ENCODE measurements at regions not wholly inside any gene's neighbourhood (a gene's known extent, or its start where the extent isn't known, plus 50 kb on each side); places are given as distances from the start of the nearest gene placed in this dataset.

DNA sequence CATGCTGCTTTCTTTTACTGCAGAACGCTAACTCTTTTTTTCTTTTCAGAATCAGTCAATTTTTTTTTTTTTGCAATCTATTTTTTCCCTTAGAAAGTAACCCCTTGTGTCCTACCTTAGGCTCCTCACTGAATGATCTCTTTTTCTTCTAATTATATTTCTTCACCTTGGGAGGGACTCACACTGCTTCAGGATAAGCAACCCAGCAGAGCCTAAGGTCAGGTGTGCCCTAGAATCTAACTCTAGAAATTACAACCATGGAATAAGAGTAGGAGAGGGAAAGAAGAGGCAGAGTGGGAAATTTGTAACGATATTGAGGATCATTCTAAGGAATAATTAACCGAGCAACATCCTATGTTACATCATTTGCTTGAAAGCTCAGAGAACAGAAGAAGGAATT lies 564.0 kb upstream of the MEF2C start:
- H3K4me3 ChIP-seq (ENCODE audit: insufficient read depth, low read depth, low read length) = no peak overlapping the region
- no peaks in the 10 kb centered on the region for H3K27me3 ChIP-seq (ENCODE audit: control insufficient read depth, insufficient read depth, low read length)
- DNase-seq = no peak
- H3K36me3 ChIP-seq (replicated peaks; ENCODE audit: control insufficient read depth, insufficient read depth, low read length) = no peaks in the 10 kb centered on the region

DNA sequence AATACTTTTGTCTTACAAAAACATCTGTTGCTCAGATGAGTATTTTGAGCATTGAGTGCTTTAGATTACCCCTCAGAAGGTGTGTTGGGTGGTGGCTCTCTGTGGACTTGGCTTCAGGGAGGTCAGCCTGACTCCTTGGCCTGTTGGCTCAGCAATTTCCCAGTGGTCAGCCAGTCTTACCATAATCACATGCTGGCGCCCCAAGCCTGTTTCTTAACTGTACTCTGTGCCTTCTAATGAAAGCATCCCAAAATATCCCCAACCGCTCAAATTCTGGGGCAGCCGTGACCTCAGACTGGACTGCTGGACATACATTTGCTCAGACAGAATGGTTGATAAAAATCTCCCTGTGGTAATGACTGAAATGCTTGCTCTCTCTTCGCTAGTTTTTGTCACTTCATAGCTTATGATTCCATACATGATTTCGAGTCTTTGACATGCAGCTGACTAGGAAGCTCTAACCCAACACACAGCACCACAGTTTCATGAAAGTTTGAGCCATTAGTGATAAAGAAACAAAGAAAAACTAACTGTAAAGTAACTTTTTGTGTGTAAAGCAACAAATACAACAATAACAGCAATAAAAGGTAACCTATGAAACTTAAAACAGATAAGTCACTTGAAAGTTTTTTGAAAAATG lies 562.2 kb upstream of the MEF2C start:
- H3K36me3 ChIP-seq (replicated peaks; ENCODE audit: control insufficient read depth, insufficient read depth, low read length) = no peaks in the 10 kb centered on the region
- no peak overlapping the region for H3K4me3 ChIP-seq (ENCODE audit: insufficient read depth, low read depth, low read length)
- H3K27me3 ChIP-seq (ENCODE audit: control insufficient read depth, insufficient read depth, low read length) = no peaks in the 10 kb centered on the region
- DNase-seq = no peak

- no peaks in the 10 kb centered on the region for H3K27me3 ChIP-seq (ENCODE audit: control insufficient read depth, insufficient read depth, low read length)
- H3K36me3 ChIP-seq (replicated peaks; ENCODE audit: control insufficient read depth, insufficient read depth, low read length) = no peaks in the 10 kb centered on the region
- no peak for DNase-seq
- no peak overlapping the region for H3K4me3 ChIP-seq (ENCODE audit: insufficient read depth, low read depth, low read length)
These were observed 561.1 kb upstream of the MEF2C start for GRCh38 chr5:89444088-89444487.

DNA sequence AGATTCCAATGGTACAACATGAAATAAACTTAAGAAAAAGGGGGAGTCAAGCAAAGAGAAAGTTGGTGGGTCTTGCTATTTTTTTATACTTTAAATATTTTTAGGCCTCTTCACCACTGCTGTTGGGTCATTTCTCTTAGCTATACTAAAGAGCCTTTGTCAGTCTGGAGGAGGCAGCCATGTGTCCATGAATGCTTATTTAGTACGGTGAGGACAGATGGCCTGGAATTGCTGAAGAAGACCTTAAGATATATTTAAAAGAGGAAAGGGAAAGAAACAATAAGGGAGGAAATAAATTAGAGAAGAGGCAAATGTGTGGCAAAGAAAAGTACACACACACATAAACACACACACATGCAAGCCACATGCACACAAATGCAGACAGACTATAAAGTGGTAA lies 560.5 kb upstream of the MEF2C start:
- H3K4me3 ChIP-seq (ENCODE audit: insufficient read depth, low read depth, low read length) = no peak overlapping the region
- no peaks in the 10 kb centered on the region for H3K27me3 ChIP-seq (ENCODE audit: control insufficient read depth, insufficient read depth, low read length)
- DNase-seq = no peak

GRCh38 chr5:89441965-89442364 lies 559.0 kb upstream of the MEF2C start:
- H3K36me3 ChIP-seq (replicated peaks; ENCODE audit: control insufficient read depth, insufficient read depth, low read length) = no peaks in the 10 kb centered on the region
- H3K4me3 ChIP-seq (ENCODE audit: insufficient read depth, low read depth, low read length) = no peak overlapping the region
- DNase-seq = no peak
- no peaks in the 10 kb centered on the region for H3K27me3 ChIP-seq (ENCODE audit: control insufficient read depth, insufficient read depth, low read length)

More for the DNA sequence above, 560.5 kb upstream of the MEF2C start:
- H3K36me3 ChIP-seq (replicated peaks; ENCODE audit: control insufficient read depth, insufficient read depth, low read length) = no peaks in the 10 kb centered on the region

GRCh38 chr5:89440670-89441069 lies 557.7 kb upstream of the MEF2C start:
- Histone ChIP-seq H3K4me3 (ENCODE audit: insufficient read depth, low read depth, low read length) (no peak overlapping the region), H3K36me3 (replicated peaks; ENCODE audit: control insufficient read depth, insufficient read depth, low read length) (no peaks in the 10 kb centered on the region), H3K27me3 (ENCODE audit: control insufficient read depth, insufficient read depth, low read length) (no peaks in the 10 kb centered on the region)
- DNase-seq = no peak

GRCh38 chr5:89437450-89438435 lies 554.8 kb upstream of the MEF2C start:
- no peaks in the 10 kb centered on the region for H3K27me3 ChIP-seq (ENCODE audit: control insufficient read depth, insufficient read depth, low read length)
- no peak for DNase-seq
- no peaks in the 10 kb centered on the region for H3K36me3 ChIP-seq (replicated peaks; ENCODE audit: control insufficient read depth, insufficient read depth, low read length)
- H3K4me3 ChIP-seq (ENCODE audit: insufficient read depth, low read depth, low read length) = no peak overlapping the region

GRCh38 chr5:89436464-89436863 lies 553.5 kb upstream of the MEF2C start:
- DNase-seq = no peak
- no peak overlapping the region for H3K4me3 ChIP-seq (ENCODE audit: insufficient read depth, low read depth, low read length)
- no peaks in the 10 kb centered on the region for H3K27me3 ChIP-seq (ENCODE audit: control insufficient read depth, insufficient read depth, low read length)
- H3K36me3 ChIP-seq (replicated peaks; ENCODE audit: control insufficient read depth, insufficient read depth, low read length) = no peaks in the 10 kb centered on the region

GRCh38 chr5:89435347-89435746 lies 552.4 kb upstream of the MEF2C start:
- no peaks in the 10 kb centered on the region for H3K36me3 ChIP-seq (replicated peaks; ENCODE audit: control insufficient read depth, insufficient read depth, low read length)
- no peak for DNase-seq
- H3K4me3 ChIP-seq (ENCODE audit: insufficient read depth, low read depth, low read length) = no peak overlapping the region

DNA sequence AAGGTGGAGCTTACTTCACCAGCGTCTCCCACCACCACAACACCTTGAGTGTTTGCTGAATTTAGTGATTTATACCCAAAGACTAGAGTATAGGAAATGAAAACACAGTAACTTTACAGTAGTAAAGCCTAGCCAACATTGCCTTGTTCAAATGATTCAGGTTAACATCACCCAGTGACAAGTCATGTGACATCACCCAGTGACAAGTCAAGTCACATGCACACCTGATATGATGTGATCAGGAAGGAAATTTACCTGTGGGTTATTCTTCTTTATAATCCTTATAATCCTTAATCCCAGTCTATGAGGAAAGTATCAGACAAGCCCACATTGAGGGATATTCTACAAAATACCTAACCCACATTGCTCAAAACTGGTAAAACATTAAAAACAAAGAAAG lies 545.6 kb upstream of the MEF2C start:
- Histone ChIP-seq H3K4me3 (ENCODE audit: insufficient read depth, low read depth, low read length) (no peak overlapping the region), H3K27me3 (ENCODE audit: control insufficient read depth, insufficient read depth, low read length) (no peaks in the 10 kb centered on the region), H3K36me3 (replicated peaks; ENCODE audit: control insufficient read depth, insufficient read depth, low read length) (no peaks in the 10 kb centered on the region)
- no peak for DNase-seq

More at GRCh38 chr5:89435347-89435746, 552.4 kb upstream of the MEF2C start:
- H3K27me3 ChIP-seq (ENCODE audit: control insufficient read depth, insufficient read depth, low read length) = no peaks in the 10 kb centered on the region

DNA sequence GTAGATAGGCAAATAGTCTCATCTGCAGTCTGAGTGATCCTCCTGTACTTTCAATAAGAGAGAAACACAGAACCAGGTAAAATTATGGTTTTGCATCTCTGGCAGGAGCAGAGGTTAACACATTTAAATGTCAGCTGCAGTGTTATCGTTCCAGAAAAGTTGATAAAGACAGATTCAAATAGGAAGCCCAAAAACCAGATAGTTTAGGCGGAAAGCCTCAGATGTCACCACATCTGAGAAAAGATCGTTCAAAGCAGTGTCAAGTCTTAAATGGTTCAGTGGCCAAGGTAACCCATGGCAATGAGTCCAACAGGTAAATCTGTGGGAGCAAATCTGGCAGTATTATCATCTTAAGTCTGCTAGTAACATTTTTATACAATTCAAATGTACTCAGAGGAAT lies 542.1 kb upstream of the MEF2C start:
- Histone ChIP-seq H3K4me3 (ENCODE audit: insufficient read depth, low read depth, low read length) (no peak overlapping the region), H3K36me3 (replicated peaks; ENCODE audit: control insufficient read depth, insufficient read depth, low read length) (no peaks in the 10 kb centered on the region), H3K27me3 (ENCODE audit: control insufficient read depth, insufficient read depth, low read length) (no peaks in the 10 kb centered on the region)
- DNase-seq = no peak

DNA sequence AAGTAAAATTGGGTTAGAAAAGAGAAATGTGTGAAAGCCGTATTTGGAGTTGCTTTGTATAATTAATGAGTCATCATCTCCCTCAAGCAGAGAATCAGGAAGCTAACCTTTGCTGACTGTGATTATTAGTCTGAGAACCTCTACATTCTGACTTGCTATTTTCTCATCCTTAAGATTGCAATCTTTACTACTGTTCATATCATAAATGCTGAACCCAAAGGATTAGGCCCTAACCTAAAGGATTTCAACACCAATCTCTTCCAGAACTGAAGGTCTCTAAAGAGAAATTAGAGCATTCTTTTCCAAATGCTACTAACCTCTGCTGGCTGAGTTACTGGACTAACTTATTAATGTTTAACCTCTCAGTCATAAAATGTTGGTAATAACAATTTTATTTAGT lies 538.1 kb upstream of the MEF2C start:
- no peak for DNase-seq

GRCh38 chr5:89418407-89419085 lies 535.6 kb upstream of the MEF2C start:
- Histone ChIP-seq H3K27me3 (ENCODE audit: control insufficient read depth, insufficient read depth, low read length) (no peaks in the 10 kb centered on the region), H3K4me3 (ENCODE audit: insufficient read depth, low read depth, low read length) (no peak overlapping the region), H3K36me3 (replicated peaks; ENCODE audit: control insufficient read depth, insufficient read depth, low read length) (no peaks in the 10 kb centered on the region)
- DNase-seq = no peak

More for the DNA sequence above, 538.1 kb upstream of the MEF2C start:
- Histone ChIP-seq H3K4me3 (ENCODE audit: insufficient read depth, low read depth, low read length) (no peak overlapping the region), H3K36me3 (replicated peaks; ENCODE audit: control insufficient read depth, insufficient read depth, low read length) (no peaks in the 10 kb centered on the region), H3K27me3 (ENCODE audit: control insufficient read depth, insufficient read depth, low read length) (no peaks in the 10 kb centered on the region)

GRCh38 chr5:89417990-89418389 lies 535.0 kb upstream of the MEF2C start:
- no peaks in the 10 kb centered on the region for H3K27me3 ChIP-seq (ENCODE audit: control insufficient read depth, insufficient read depth, low read length)
- no peak overlapping the region for H3K4me3 ChIP-seq (ENCODE audit: insufficient read depth, low read depth, low read length)
- H3K36me3 ChIP-seq (replicated peaks; ENCODE audit: control insufficient read depth, insufficient read depth, low read length) = no peaks in the 10 kb centered on the region
- DNase-seq = no peak

DNA sequence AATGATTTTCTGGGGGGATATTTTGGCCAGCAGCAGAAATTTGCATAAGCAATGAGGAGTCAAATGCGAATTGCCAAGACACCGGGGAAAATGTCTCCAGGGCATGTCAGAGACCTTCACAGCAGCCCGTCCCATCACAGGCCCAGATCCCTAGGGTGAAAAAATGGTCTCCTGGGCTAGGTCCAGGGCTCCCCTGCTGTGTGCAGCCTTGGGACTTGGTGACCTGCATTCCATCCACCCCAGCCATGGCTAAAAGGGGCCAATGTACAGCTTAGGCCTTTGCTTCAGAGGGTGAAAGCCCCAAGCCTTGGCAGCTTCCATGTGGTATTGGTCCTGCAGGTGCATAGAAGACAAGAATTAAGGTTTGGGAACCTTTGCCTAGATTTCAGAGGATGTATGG lies 534.5 kb upstream of the MEF2C start:
- H3K27me3 ChIP-seq (ENCODE audit: control insufficient read depth, insufficient read depth, low read length) = no peaks in the 10 kb centered on the region
- no peak overlapping the region for H3K4me3 ChIP-seq (ENCODE audit: insufficient read depth, low read depth, low read length)
- DNase-seq = no peak
- no peaks in the 10 kb centered on the region for H3K36me3 ChIP-seq (replicated peaks; ENCODE audit: control insufficient read depth, insufficient read depth, low read length)
